CD14-positive monocyte (primary cell): ENCODE measurements at regions not wholly inside any gene's neighbourhood (a gene's known extent, or its start where the extent isn't known, plus 50 kb on each side); places are given as distances from the start of the nearest gene placed in this dataset.

Experiments
- DNase-seq, 3 donors: peaks; one replicate each; pipeline ENCODE4 v3.0.0-alpha.2; 2011 to 2022
- H2AFZ ChIP-seq: 2 replicates; pipeline ENCODE4 v1.6.0; 2012; ENCODE audit warnings: mild to moderate bottlenecking, low read depth, low read length, inconsistent platforms; ENCODE audit not compliant: insufficient read depth, poor library complexity, severe bottlenecking
- H3K27ac ChIP-seq, 2 donors: 1 replicate in 1 of 2; 2 replicates in 1 of 2; pipeline ENCODE4 v1.5.1; 2012 to 2013; ENCODE audit warnings: low read length in 2 of 2, control low read depth in 1 of 2, inconsistent platforms in 1 of 2, low read depth in 1 of 2, mild to moderate bottlenecking in 1 of 2
- H3K27me3 ChIP-seq, 2 donors: one replicate each; pipeline versions ENCODE4 v1.6.0 to v1.6.1; 2011 to 2013; ENCODE audit warnings: low read length in 2 of 2; ENCODE audit not compliant: control insufficient read depth in 2 of 2, insufficient read depth in 2 of 2
- H3K36me3 ChIP-seq, 2 donors: replicated peaks in 1 of 2; 1 replicate in 1 of 2; 2 replicates in 1 of 2; pipeline versions ENCODE4 v1.5.1 to v1.6.1; 2012 to 2013; ENCODE audit warnings: low read length in 2 of 2, control low read depth in 1 of 2, inconsistent platforms in 1 of 2, mild to moderate bottlenecking in 1 of 2; ENCODE audit not compliant: insufficient read depth in 2 of 2, control insufficient read depth in 1 of 2
- H3K4me1 ChIP-seq, 2 donors: 1 replicate in 1 of 2; 2 replicates in 1 of 2; pipeline versions ENCODE4 v1.5.1 to v1.6.1; 2012 to 2013; ENCODE audit warnings: low read length in 2 of 2, control low read depth in 1 of 2, inconsistent platforms in 1 of 2, mild to moderate bottlenecking in 1 of 2, moderate library complexity in 1 of 2; ENCODE audit not compliant: insufficient read depth in 2 of 2, control insufficient read depth in 1 of 2
- H3K4me2 ChIP-seq: replicated peaks from 2 replicates; pipeline ENCODE3; 2012; ENCODE audit warnings: low read length, moderate library complexity, mild to moderate bottlenecking; ENCODE audit not compliant: poor library complexity, severe bottlenecking; ENCODE audit errors: extremely low read depth
- H3K4me3 ChIP-seq, 3 experiments: fragments of 200-600 bp in 1 of 3; sonication (generic) in 1 of 3; replicated peaks in 1 of 3; 1 replicate in 2 of 3; 2 replicates in 1 of 3; pipeline ENCODE4 v1.5.1; 2011 to 2013; ENCODE audit warnings: low read length in 3 of 3, mild to moderate bottlenecking in 3 of 3, control low read depth in 2 of 3, low read depth in 2 of 3, inconsistent platforms in 1 of 3, moderate library complexity in 1 of 3
- H3K79me2 ChIP-seq: 2 replicates; pipeline ENCODE4 v1.6.0; 2012; ENCODE audit warnings: mild to moderate bottlenecking, control low read depth, inconsistent platforms, low read length, moderate library complexity; ENCODE audit not compliant: insufficient read depth
- H3K9ac ChIP-seq: 2 replicates; pipeline ENCODE4 v1.6.0; 2017; ENCODE audit warnings: low read length, mild to moderate bottlenecking; ENCODE audit not compliant: insufficient read depth, poor library complexity, severe bottlenecking
- H3K9me3 ChIP-seq, 2 donors: replicated peaks in 1 of 2; 1 replicate in 1 of 2; 2 replicates in 1 of 2; pipeline versions ENCODE4 v1.5.1 to v1.6.1; 2012 to 2013; ENCODE audit warnings: low read length in 2 of 2, control low read depth in 1 of 2; ENCODE audit not compliant: control insufficient read depth in 1 of 2, insufficient read depth in 1 of 2
- H4K20me1 ChIP-seq: 2 replicates; pipeline ENCODE4 v1.6.0; 2012; ENCODE audit warnings: mild to moderate bottlenecking, low read length, control low read depth, moderate library complexity; ENCODE audit not compliant: insufficient read depth
- H3K27ac Mint-ChIP-seq, 7 donors: one replicate each; pipeline ENCODE4 v1.8.0; 2020; ENCODE audit warnings: mild to moderate bottlenecking in 7 of 7, mixed read lengths in 7 of 7, moderate library complexity in 6 of 7, inconsistent platforms in 2 of 7
- H3K27me3 Mint-ChIP-seq, 3 donors: one replicate each; pipeline ENCODE4 v1.8.0; 2021 to 2022; ENCODE audit warnings: low read depth in 3 of 3, mild to moderate bottlenecking in 3 of 3, mixed read lengths in 3 of 3, moderate library complexity in 3 of 3, inconsistent platforms in 1 of 3
- H3K36me3 Mint-ChIP-seq, 2 donors: one replicate each; pipeline ENCODE4 v1.8.0; 2020; ENCODE audit warnings: mixed read lengths in 2 of 2, inconsistent platforms in 1 of 2, mild to moderate bottlenecking in 1 of 2
- H3K4me1 Mint-ChIP-seq: one replicate; pipeline ENCODE4 v1.8.0; 2020; ENCODE audit warnings: mild to moderate bottlenecking, mixed read lengths
- H3K4me3 Mint-ChIP-seq, 2 donors: one replicate each; pipeline ENCODE4 v1.8.0; 2020; ENCODE audit warnings: mild to moderate bottlenecking in 2 of 2, mixed read lengths in 2 of 2, moderate library complexity in 1 of 2
- H3K9me3 Mint-ChIP-seq, 7 donors: one replicate each; pipeline ENCODE4 v1.8.0; 2020 to 2022; ENCODE audit warnings: mixed read lengths in 7 of 7, mild to moderate bottlenecking in 6 of 7, moderate library complexity in 6 of 7, inconsistent platforms in 2 of 7
- CTCF ChIP-seq: fragments of 200-600 bp; IDR thresholded peaks from one replicate; pipeline ENCODE4 v1.8.0; 2022; ENCODE audit warnings: antibody characterized with exemption, mild to moderate bottlenecking
- WGBS: methylation state at CpG from one replicate; pipeline ENCODE4 v1.1.5; 2013; ENCODE audit warnings: missing lambda C conversion rate; ENCODE audit not compliant: insufficient coverage; 5-methylcytosine and 5-hydroxymethylcytosine counted together
- intact Hi-C, 2 donors: fragments of 100-400 bp; cut with micrococcal nuclease; formaldehyde crosslinking; loops; one replicate each; pipeline versions ENCODE4 v1.15.0 to v1.15.1; 2023

- H3K9me3 Mint-ChIP-seq: peaks cover 3 to 17% (median 11%) of the 10 kb centered on the region in 7 donors
Observed at GRCh38 chr5:26812714-26813113, 225.7 kb downstream of the CDH9 start.

GRCh38 chr5:26807231-26808199, 230.9 kb downstream of the CDH9 start:
- TF ChIP-seq CTCF: no peak
- H2AFZ ChIP-seq: no peak overlapping the region
- no peaks in the 10 kb centered on the region for H4K20me1 ChIP-seq
- WGBS: 93% methylated on average over 5 of the region's 16 CpGs
- no peaks in the 10 kb centered on the region for H3K4me1 ChIP-seq
- no peak overlapping the region for H3K9ac ChIP-seq
- no peak overlapping the region for H3K4me3 ChIP-seq
- H3K4me2 ChIP-seq: no peak overlapping the region
- Mint-ChIP-seq H3K27me3 (peaks cover 0 to 3% (median 0%) of the 10 kb centered on the region in 3 donors), H3K27ac (no peak overlapping the region), H3K9me3 (peaks cover 2 to 11% (median 7%) of the 10 kb centered on the region in 7 donors), H3K36me3 (no peaks in the 10 kb centered on the region), H3K4me3 (no peak overlapping the region), H3K4me1 (no peaks in the 10 kb centered on the region)
- H3K36me3 ChIP-seq: no peaks in the 10 kb centered on the region
- H3K79me2 ChIP-seq: no peaks in the 10 kb centered on the region
- H3K9me3 ChIP-seq: peaks cover 17 to 28% of the 10 kb centered on the region in 2 donors
- no peaks in the 10 kb centered on the region for H3K27me3 ChIP-seq
- no peak for DNase-seq
- H3K27ac ChIP-seq: no peak overlapping the region
- intact Hi-C loops: no loop called here

More at GRCh38 chr5:26812714-26813113, 225.7 kb downstream of the CDH9 start:
- Histone ChIP-seq H3K27ac (no peak overlapping the region), H3K4me3 (no peak overlapping the region), H3K4me2 (no peak overlapping the region), H3K79me2 (no peaks in the 10 kb centered on the region), H3K27me3 (no peaks in the 10 kb centered on the region), H4K20me1 (no peaks in the 10 kb centered on the region), H3K36me3 (no peaks in the 10 kb centered on the region), H3K9ac (no peak overlapping the region), H2AFZ (no peak overlapping the region), H3K4me1 (no peaks in the 10 kb centered on the region), H3K9me3 (peaks cover 19 to 32% of the 10 kb centered on the region in 2 donors)
- H3K27me3 Mint-ChIP-seq: peaks cover 0 to 3% (median 0%) of the 10 kb centered on the region in 3 donors
- no peak for TF ChIP-seq CTCF
- no peaks in the 10 kb centered on the region for H3K4me1 Mint-ChIP-seq
- no peak for DNase-seq
- H3K36me3 Mint-ChIP-seq: no peaks in the 10 kb centered on the region
- no peak overlapping the region for H3K27ac Mint-ChIP-seq
- intact Hi-C loops: no loop called here
- WGBS: 94% methylated on average over 3 of the region's 6 CpGs
- H3K4me3 Mint-ChIP-seq: no peak overlapping the region
